Panc1 (cell line): ENCODE measurements at regions not wholly inside any gene's neighbourhood (a gene's known extent, or its start where the extent isn't known, plus 50 kb on each side); places are given as distances from the start of the nearest gene placed in this dataset.
"Not testable (repeated sequence)": the region's sequence is repeated elsewhere in the genome, so short reads cannot be mapped to it uniquely, and the experiment has no call there.

Source experiments
- CTCF ChIP-seq: fragments of 450-650 bp; IDR thresholded peaks from 2 replicates; pipeline ENCODE4 v1.5.1; 2017; ENCODE audit warnings: mild to moderate bottlenecking
- POLR2AphosphoS5 ChIP-seq: IDR thresholded peaks from 2 replicates; pipeline ENCODE4 v1.6.1; 2012; ENCODE audit warnings: mild to moderate bottlenecking, low read depth, low read length, moderate library complexity

GRCh38 chr2:87691899-87692592 lies 55.8 kb upstream of the PLGLB2 start:
- not testable (repeated sequence) for TF ChIP-seq CTCF, POLR2AphosphoS5
